NCI-H774 (cell line): ENCODE measurements at regions not wholly inside any gene's neighbourhood (a gene's known extent, or its start where the extent isn't known, plus 50 kb on each side); places are given as distances from the start of the nearest gene placed in this dataset.

Source experiments
- DNase-seq: peaks from one replicate; lab custom pipeline; 2025; lab: John Stamatoyannopoulos, UW

DNA sequence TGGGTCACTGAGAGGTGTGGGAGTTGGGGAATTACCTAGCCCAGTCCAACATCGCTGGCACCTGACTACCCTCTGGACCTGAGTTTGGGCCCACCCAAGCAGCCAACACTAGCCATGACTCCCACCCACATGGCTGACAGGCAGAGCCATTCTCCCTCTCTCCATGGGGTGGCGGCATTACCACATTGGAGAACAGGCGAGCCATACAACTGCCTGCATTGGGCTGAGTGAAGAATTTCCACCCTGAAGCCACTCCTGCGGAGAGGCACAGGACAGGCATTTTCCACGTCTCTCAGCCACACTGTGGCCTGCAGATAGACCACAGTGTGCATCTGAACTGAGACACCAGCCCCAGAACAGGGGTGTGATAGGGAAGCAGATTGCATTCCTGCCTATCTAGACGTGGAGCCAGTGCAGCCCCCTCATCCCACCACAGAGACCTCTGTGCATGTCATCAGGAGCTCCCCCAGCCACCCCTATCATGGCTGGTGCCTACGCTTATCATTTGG, 58.2 kb upstream of the ANTXRL start:
- peak; percentile 25 for DNase-seq

- DNase-seq = no peak
Measured at GRCh38 chr10:46229144-46229563, 57.6 kb upstream of the ANTXRL start.

- no peak for DNase-seq
Measured at GRCh38 chr10:46230615-46231014, 56.2 kb upstream of the ANTXRL start.

DNA sequence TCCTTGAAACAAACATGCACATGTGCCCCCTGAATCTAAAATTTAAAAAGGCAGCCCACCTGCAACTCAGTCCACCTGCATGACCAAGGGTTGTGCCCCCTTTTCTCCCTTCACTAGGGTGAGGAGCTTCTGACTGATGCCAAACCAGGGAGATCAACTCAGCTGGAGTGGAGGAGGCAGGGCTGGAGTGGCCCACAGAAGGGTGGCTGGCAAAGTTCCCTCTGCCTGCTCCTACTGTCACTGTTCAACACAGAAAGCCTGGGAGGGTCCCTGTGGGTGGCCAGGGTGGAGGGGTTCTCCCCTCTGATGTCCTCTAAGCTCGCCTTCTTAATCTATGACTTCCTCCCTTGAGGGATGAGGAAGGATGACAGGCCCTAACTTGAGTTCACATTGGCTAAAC, 55.7 kb upstream of the ANTXRL start:
- DNase-seq = no peak

DNA sequence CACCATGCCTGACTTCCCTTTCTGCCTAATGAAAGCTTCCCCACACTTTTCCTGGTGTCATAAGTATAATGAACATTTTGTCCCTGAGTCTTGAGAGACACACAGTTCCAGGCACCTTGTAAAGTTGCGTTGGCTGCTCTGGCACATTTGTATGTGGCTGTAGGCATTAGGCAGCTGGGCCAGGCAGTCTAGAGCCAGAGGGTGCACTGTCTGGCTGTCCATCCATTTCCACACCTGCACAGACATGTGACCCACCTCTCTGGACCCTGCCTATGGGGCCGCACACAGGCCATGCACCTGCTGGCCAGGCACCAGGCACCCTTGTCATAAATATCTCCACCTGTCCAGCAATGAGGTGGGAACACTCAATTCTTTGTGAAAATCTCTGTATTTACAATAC, 54.7 kb upstream of the ANTXRL start:
- no peak for DNase-seq

GRCh38 chr10:46232666-46233065, 54.1 kb upstream of the ANTXRL start:
- DNase-seq = no peak

DNA sequence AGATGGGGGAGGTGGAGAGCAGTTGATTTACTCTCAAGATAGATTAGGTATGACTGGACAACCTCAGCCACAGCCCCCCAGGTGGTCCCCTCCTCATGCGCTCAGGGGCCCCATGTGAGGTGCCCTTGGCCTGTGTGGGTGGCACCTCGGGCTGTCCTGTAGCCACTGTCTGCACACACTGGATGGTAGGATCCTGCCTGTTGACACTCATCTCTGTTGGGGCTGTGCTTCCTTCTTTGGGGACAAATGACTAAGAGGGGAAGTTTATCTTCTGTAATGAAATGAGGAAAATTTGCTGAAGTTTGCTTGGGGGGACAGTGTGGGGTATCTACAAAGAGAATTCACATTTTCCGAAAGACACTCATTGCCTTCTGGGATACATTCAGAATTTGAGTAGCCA, 53.6 kb upstream of the ANTXRL start:
- DNase-seq = no peak

DNA sequence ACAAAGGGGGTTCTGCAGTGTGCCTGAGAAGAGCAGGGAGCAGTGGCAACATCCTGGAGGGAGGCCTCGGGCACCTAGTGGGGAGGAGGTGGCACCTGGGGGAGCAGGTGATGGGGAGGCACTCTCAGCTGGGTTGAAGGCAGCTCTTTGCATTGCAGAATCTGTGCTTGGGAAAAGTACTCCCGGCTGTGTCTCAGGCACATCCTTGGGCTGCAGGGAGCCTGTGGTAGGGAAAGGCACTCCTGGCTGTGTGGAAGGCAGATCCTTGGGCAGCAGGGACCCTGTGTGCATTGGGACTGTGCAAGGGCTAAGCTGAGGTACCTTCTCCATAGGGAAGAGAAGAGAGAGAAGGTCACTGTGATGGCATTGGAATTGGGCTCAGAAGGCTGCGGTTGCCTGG, 52.8 kb upstream of the ANTXRL start:
- DNase-seq = no peak

DNA sequence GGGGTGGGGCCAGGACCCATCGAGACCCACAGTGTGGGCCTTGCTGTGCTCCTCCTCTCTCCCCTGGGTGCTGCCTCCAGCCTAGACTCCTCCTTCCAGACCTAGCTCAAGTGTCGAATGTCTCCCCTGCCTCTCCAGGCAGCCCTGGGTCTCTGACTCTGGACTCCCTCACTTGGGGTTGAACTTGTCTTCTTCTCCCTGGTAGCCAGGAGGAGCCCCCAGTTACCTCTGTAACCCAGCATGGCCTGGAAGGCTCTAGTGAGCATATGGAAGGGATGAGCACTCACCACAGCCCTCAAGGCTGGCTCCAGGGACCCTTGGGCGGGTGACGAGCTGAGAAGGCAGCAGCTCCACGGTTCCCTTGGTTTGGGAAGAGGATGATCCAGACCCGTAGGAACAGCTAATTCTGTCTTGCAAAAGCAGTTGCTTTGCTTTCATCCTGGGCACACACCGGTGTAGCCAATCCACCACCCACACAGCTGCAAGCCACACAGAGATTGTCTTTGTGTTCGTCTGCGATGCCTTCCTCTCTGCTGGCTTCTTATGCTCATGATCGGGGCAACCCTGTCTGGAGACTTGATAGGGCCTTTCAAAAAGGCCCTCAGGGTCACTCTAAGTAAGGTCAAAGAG, 52.3 kb upstream of the ANTXRL start:
- DNase-seq = no peak

GRCh38 chr10:46235705-46236545, 50.9 kb upstream of the ANTXRL start:
- no peak for DNase-seq

DNA sequence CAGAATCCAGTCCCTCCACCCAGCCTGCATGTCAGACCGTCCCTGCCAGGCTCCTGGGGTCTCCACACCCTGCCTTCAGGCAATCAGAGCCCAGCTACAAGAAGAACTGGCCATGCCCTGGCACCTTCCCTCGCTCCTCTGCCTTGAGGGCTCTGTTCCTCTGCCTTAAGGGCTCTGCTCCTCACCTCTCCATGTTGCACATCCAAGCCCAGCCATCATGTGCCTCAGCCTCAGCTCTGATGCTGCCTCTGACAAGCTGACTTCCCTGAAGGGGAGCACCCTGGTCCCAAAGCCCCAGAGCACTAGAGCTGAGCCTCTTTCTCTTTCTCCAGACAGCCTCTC, 50.3 kb upstream of the ANTXRL start:
- no peak for DNase-seq

- DNase-seq = no peak
Measured at GRCh38 chr10:46236941-46237681, 49.7 kb upstream of the ANTXRL start.
